D721Med (cell line): ENCODE measurements at regions not wholly inside any gene's neighbourhood (a gene's known extent, or its start where the extent isn't known, plus 50 kb on each side); places are given as distances from the start of the nearest gene placed in this dataset.

Source experiments
- DNase-seq: peaks from one replicate; pipeline ENCODE4 v3.0.0; 2011; ENCODE audit warnings: low spot score; ENCODE audit not compliant: insufficient read length
- FAIRE-seq: peaks from 2 replicates; lab custom pipeline; 2011; peaks lifted over from hg19 to GRCh38; lab: Jason Lieb, UNC
- TF ChIP-seq, protein P1 (sequence below): IDR thresholded peaks from 2 replicates; pipeline ENCODE4 v1.5.1; 2012; ENCODE audit warnings: mild to moderate bottlenecking, control low read depth; ENCODE audit not compliant: insufficient read depth; ENCODE audit errors: missing control alignments

DNA sequence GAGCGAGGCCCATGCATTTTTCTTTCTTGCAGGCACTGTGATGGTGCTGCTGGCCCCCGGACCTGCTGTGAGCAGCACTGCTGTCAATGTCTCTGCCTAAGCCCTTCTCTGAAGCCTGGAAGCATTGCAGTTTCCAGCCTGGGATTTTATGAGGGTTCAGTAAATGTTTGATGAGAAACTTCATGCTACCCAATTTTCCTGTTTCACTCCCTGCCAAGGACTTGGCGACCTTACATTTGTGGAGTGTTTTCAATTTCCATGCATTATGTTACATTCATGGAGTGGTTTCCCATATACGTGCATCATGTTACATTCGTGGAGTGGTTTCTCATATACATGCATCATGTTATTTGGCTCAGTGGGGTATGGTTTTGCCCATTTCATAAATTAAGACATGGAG lies 90.7 kb upstream of the PTCH1 start:
- TF ChIP-seq, protein P1, sequence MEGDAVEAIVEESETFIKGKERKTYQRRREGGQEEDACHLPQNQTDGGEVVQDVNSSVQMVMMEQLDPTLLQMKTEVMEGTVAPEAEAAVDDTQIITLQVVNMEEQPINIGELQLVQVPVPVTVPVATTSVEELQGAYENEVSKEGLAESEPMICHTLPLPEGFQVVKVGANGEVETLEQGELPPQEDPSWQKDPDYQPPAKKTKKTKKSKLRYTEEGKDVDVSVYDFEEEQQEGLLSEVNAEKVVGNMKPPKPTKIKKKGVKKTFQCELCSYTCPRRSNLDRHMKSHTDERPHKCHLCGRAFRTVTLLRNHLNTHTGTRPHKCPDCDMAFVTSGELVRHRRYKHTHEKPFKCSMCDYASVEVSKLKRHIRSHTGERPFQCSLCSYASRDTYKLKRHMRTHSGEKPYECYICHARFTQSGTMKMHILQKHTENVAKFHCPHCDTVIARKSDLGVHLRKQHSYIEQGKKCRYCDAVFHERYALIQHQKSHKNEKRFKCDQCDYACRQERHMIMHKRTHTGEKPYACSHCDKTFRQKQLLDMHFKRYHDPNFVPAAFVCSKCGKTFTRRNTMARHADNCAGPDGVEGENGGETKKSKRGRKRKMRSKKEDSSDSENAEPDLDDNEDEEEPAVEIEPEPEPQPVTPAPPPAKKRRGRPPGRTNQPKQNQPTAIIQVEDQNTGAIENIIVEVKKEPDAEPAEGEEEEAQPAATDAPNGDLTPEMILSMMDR, result no peak
- DNase-seq (no peak), FAIRE-seq (no peak)

DNA sequence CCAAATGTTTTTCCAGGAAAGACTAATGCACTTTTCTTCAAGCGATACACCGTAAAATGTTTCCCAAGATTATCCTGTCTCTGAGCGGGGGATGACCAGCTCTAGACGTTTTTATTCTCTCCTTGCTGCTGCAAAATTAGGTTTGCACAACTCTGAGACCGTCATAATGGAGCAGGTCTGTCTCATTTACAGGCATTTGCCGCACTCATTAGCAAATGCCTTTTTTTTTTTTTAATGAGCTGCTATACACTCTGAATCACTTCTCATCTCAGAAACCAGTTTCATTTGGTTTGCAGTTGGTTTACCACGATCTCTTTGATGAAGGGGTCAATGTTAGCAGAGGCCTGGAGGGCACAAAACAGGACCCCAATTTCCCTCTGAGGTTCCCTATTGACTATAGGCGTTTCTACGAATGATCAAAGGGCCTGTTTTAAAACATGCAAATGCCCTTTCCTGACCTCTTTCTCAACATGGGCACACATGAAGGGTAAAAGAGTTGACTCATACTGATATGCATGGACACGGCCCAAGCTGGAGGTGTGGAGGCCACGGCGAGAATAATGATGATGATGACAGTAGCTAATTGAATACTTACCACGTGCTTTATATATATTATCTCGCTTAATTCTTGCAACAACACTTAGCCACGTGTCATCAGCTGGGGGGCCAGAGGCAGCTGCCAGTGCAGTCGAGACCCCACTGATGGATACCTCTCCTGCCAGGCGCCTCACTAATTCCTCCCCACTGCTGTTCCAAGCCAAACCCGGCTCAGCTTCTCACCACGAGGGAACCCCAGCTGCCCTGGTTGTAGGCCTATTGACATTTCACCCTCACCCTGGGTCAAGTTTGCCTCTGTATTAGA lies 89.9 kb upstream of the PTCH1 start:
- FAIRE-seq (no peak), DNase-seq (no peak)
- TF ChIP-seq, protein P1, result no peak

DNA sequence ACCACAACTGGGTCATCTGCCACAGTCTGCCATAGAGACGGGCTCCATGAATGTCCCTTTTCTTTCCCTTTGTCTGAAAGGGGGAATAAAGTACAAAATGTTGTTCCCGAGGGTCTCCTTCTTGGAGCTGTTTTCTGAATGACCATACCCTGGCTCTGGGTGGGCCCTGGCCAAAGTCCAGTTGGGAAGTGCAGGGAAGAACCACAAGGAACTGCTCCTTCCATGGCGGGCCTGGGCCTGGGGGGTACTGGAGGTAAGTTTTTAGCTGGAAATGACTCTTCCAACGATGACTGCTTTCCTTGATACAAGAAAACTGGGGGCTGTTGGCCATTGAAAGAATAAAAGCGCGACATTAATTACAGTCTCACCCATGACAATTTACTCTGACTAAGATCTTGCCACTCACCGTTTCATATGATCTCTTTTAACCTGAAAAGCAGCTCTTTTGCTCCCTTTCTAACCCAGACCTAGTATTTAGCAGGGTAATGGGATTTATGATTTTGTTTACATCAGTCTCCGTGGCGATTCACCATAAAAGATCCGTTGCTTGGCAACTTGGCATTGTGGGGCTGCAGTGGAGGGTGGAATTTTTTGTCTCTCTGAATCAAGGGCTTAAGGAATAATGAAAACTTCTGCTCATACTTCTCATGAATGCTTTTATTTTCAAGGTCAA lies 89.2 kb upstream of the PTCH1 start:
- DNase-seq (no peak), FAIRE-seq (no peak)
- TF ChIP-seq, protein P1, result no peak

DNA sequence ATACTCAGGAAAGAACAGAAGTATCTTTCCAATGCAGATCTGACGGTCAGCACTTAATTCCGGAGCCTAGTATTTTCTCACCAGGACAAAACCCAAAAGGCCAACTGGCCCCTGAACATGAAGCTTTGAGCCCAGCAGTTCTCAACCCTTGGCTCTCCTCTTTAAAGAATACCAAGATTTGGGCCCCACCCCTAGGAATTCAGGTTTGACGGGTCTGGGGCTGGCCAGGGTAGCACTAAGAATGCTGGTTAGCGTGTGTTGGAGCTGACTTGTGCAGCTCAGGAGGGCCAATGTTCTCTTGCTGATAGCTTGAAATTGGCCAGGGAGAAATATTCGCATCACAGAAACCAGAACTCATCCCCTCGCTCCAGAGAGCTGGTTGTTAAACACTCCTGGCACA lies 88.3 kb upstream of the PTCH1 start:
- FAIRE-seq (no peak), DNase-seq (no peak)

GRCh38 chr9:95598236-95598635 lies 81.5 kb upstream of the PTCH1 start:
- no peak for FAIRE-seq
- TF ChIP-seq, protein P1, result no peak
- DNase-seq, result no peak

More for the DNA sequence above, 88.3 kb upstream of the PTCH1 start:
- TF ChIP-seq, protein P1, result no peak

- FAIRE-seq, result no peak
- TF ChIP-seq, protein P1, result no peak
- no peak for DNase-seq
Observed at GRCh38 chr9:95595721-95596295, 79.0 kb upstream of the PTCH1 start.
